Ovary (tissue), 7 donors: ENCODE measurements at regions not wholly inside any gene's neighbourhood (a gene's known extent, or its start where the extent isn't known, plus 50 kb on each side); places are given as distances from the start of the nearest gene placed in this dataset.

Source experiments
- DNase-seq, 5 donors: peaks; one replicate each; pipeline ENCODE4 v3.0.0-alpha.2; 2019 to 2020
- H3K27ac ChIP-seq, 2 donors: fragments of 200-600 bp; one replicate each; pipeline versions ENCODE4 v1.5.1 to v1.8.0; 2019 to 2022
- H3K27me3 ChIP-seq: fragments of 200-600 bp; one replicate; pipeline ENCODE4 v1.8.0; 2022
- H3K36me3 ChIP-seq: fragments of 200-600 bp; sonication (generic); one replicate; pipeline ENCODE4 v1.5.1; 2019
- H3K4me1 ChIP-seq: one replicate; pipeline ENCODE4 v1.8.1; 2013; ENCODE audit warnings: mild to moderate bottlenecking, moderate library complexity; ENCODE audit not compliant: insufficient read depth
- H3K4me3 ChIP-seq: fragments of 200-600 bp; sonication (generic); one replicate; pipeline ENCODE4 v1.5.1; 2017
- H3K9me3 ChIP-seq, 2 donors: fragments of 200-600 bp in 1 of 2; sonication (generic) in 1 of 2; one replicate each; pipeline versions ENCODE4 v1.5.1 to v1.8.1; 2013 to 2019; ENCODE audit warnings: mild to moderate bottlenecking in 1 of 2, moderate library complexity in 1 of 2
- EP300 ChIP-seq: sonication (generic); formaldehyde crosslinking; IDR thresholded peaks from one replicate; pipeline ENCODE4 v1.6.1; 2017; ENCODE audit warnings: antibody characterized with exemption
- POLR2A ChIP-seq: fragments of 450-650 bp; IDR thresholded peaks from one replicate; pipeline ENCODE4 v1.6.1; 2017; ENCODE audit warnings: antibody characterized with exemption, mild to moderate bottlenecking, moderate library complexity
- WGBS, 3 donors: extraction: QIAGEN DNeasy Blood & Tissue Kit in 1 of 3; methylation state at CpG; one replicate each; pipeline versions ENCODE4 v1.1.5 to v1.1.7; 2013 to 2017; 5-methylcytosine and 5-hydroxymethylcytosine counted together
- intact Hi-C, 4 donors: fragments of 100-400 bp; cut with DNase I; formaldehyde crosslinking; loops; one replicate each; pipeline versions ENCODE4 v1.11.0 to v1.15.1; 2022 to 2023
- TF ChIP-seq, protein P1 (sequence below), 3 donors: fragments of 450-650 bp in 2 of 3; fragments of 200-600 bp in 1 of 3; IDR thresholded peaks; one replicate each; pipeline versions ENCODE4 v1.5.1 to v1.8.0; 2016 to 2022; ENCODE audit warnings: antibody characterized with exemption in 3 of 3, mild to moderate bottlenecking in 1 of 3
- donor health status: DM: no; HTN: no; CAD: no; lungs with moderate emphysema.
- donor health status: DM: no; HTN: no; CAD: no.
- donor health status: Bipolar disorder and iron deficiency.
- donor health status: DM: no; HTN: no; CAD: no.
- donor health status: DM: yes; HTN: yes; CAD: no.

DNA sequence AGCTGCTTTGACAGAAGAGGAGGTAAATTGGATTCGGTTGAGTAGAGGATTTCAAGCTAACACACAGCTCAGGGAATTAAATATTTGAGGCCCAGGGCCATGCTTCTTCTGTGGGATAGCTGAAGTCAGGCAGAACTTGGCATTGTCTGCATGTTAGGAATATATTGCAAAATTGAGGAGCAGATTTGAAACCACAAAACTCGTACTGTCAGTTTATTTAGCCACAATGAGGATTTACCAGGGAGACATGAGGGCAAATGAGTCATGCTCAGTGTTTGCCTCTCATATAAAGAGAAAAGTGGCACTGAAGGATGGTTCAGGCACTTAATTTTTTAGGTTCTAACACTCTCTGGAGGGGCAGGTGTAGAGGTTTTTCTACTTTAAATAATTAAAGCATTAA lies 83.0 kb upstream of the PRLR start:
- no peak for TF ChIP-seq EP300
- no peak for TF ChIP-seq POLR2A
- Histone ChIP-seq H3K36me3 (no peaks in the 10 kb centered on the region), H3K4me1 (no peaks in the 10 kb centered on the region), H3K4me3 (no peak overlapping the region), H3K27ac (no peak overlapping the region), H3K27me3 (no peaks in the 10 kb centered on the region), H3K9me3 (no peaks in the 10 kb centered on the region)
- intact Hi-C loops, result no loop called here
- 43 to 45% (median 43%) methylated on average over 2 of the region's 2 CpGs for WGBS, 3 donors
- no peak for DNase-seq

DNA sequence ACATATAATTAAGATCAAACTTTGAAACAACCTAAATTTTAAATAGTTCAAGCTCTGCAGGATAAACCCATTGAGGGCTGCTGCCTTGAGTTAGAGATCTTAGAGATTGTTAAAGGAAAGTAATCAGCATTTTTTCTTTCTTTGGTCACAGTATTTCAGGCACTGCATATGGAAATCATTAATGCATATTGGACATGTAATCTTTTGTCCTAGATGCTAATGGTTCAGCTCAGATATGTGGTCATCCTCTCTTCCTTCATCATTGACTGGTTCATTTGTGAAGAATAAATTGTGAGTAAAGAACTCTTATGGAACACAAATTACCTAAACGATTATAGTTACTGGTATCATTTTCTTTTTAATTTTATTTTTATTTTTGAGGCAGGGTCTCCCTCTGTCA lies 82.0 kb upstream of the PRLR start:
- TF ChIP-seq POLR2A (no peak), EP300 (no peak)
- TF ChIP-seq, protein P1, sequence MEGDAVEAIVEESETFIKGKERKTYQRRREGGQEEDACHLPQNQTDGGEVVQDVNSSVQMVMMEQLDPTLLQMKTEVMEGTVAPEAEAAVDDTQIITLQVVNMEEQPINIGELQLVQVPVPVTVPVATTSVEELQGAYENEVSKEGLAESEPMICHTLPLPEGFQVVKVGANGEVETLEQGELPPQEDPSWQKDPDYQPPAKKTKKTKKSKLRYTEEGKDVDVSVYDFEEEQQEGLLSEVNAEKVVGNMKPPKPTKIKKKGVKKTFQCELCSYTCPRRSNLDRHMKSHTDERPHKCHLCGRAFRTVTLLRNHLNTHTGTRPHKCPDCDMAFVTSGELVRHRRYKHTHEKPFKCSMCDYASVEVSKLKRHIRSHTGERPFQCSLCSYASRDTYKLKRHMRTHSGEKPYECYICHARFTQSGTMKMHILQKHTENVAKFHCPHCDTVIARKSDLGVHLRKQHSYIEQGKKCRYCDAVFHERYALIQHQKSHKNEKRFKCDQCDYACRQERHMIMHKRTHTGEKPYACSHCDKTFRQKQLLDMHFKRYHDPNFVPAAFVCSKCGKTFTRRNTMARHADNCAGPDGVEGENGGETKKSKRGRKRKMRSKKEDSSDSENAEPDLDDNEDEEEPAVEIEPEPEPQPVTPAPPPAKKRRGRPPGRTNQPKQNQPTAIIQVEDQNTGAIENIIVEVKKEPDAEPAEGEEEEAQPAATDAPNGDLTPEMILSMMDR (IDR thresholded peaks at IDR 0.05), result no peak
- H3K27me3 ChIP-seq, result no peaks in the 10 kb centered on the region
- 84 to 96% (median 86%) methylated on average over 1 of the region's 1 CpG for WGBS, 3 donors
- H3K36me3 ChIP-seq, result no peaks in the 10 kb centered on the region
- intact Hi-C loops, result no loop called here
- no peak for DNase-seq
- no peak overlapping the region for H3K4me3 ChIP-seq
- no peaks in the 10 kb centered on the region for H3K4me1 ChIP-seq
- no peak overlapping the region for H3K27ac ChIP-seq
- no peaks in the 10 kb centered on the region for H3K9me3 ChIP-seq

DNA sequence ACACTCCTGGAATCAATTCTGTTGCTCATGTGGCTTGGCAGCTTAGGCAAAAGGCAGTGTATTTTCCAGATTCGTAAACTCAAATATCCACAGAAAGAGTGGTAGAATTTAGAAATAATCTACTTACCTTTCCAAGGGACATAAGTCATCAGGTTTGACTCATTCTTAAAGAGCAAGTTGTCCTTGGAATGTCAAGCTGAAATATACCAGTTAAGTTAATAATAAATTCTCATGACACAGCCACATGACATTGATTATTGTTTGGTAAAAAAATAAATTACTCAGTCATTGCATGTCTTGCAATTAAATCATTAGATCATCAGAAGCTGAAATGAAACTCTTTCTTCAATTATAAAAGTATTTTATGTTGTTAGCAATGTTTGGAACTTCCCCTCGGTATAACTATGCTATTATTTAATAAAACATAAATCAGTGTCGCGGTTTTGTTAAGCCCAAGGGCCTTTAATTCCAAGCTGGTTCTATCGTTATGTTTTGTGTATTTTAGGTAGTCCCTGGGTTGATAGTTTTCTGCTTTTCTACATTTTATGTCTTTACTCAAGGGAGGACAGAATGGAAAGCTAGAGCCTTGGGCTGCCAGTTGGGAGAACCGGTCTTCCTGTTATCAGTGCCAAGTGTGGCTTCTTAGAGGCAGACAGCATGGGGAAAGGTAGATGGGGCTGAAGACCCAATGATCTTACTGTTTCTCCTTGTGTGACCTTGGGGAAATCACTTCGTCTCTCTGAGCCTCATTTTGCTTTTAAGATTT lies 79.3 kb upstream of the PRLR start:
- no peak overlapping the region for H3K4me3 ChIP-seq
- TF ChIP-seq POLR2A (no peak), EP300 (no peak)
- TF ChIP-seq, protein P1 (IDR thresholded peaks at IDR 0.05), result no peak
- no peak overlapping the region for H3K27ac ChIP-seq
- intact Hi-C loops, result no loop called here
- no peaks in the 10 kb centered on the region for H3K27me3 ChIP-seq
- no peaks in the 10 kb centered on the region for H3K9me3 ChIP-seq
- 49 to 62% (median 54%) methylated on average over 7 of the region's 7 CpGs for WGBS, 3 donors
- no peak for DNase-seq
- H3K4me1 ChIP-seq, result peaks cover 2% of the 10 kb centered on the region
- H3K36me3 ChIP-seq, result no peaks in the 10 kb centered on the region

DNA sequence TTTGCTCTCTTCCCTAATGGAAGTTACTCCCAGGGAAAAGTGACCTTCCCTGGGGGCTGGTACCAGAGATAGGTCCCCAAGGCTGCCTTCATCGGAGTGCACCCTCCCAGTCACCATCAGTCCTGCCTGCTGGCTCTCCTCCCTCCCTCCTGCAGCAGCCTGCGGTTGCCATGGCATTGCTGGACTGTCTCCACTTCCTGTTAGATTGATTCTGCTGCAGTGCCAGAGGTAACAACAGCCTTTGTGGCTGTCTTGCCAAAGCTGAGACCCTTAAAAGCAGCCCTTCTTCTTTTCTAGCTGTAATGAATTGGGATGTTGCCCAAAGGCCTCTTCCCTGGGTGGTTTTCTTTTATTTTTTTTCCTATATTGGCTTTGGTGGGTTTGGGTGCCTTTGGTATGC lies 78.1 kb upstream of the PRLR start:
- Histone ChIP-seq H3K9me3 (no peaks in the 10 kb centered on the region), H3K27ac (no peak overlapping the region), H3K4me3 (no peak overlapping the region), H3K36me3 (no peaks in the 10 kb centered on the region), H3K27me3 (no peaks in the 10 kb centered on the region), H3K4me1 (peaks cover 2% of the 10 kb centered on the region)
- intact Hi-C loops, result no loop called here
- 44 to 55% (median 49%) methylated on average over 2 of the region's 2 CpGs for WGBS, 3 donors
- no peak for TF ChIP-seq POLR2A
- no peak for TF ChIP-seq EP300
- DNase-seq, result no peak

DNA sequence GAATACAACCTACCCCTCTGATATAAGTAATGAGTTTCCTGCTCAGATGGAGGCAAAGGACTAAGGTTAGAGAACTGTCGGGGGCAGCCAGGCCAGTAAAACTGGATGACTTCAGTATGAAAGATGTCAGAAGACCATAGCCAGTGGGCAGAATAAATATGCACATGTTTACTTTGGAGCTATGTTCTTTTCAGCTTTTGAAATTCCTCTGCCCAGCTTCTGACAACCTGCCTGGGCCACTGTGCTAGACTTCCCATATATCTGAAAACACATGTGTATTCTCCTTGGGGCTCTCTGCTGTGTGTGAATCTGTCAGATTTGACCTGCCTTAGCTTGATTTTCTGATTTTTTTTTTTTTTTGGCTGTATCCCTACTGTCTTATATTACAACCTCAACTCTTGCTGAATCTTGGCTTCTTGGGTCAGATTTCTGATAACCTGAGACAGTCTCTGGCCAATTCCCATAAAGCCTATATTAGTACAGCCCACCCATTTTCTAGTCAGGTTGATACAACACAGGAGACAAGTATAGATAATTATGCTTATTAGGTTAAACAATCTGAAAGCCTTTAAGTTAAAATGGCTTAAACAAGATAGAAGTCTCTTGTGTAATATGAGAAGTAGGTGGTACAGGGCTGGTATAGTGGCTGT lies 76.6 kb upstream of the PRLR start:
- no peaks in the 10 kb centered on the region for H3K27me3 ChIP-seq
- TF ChIP-seq POLR2A (no peak), EP300 (no peak)
- TF ChIP-seq, protein P1 (IDR thresholded peaks at IDR 0.05), result no peak
- WGBS, 3 donors, result 83 to 94% (median 92%) methylated on average over 1 of the region's 1 CpG

More for the DNA sequence above, 76.6 kb upstream of the PRLR start:
- no peaks in the 10 kb centered on the region for H3K9me3 ChIP-seq
- no peak for DNase-seq
- H3K4me3 ChIP-seq, result no peak overlapping the region
- H3K27ac ChIP-seq, result no peak overlapping the region
- H3K4me1 ChIP-seq, result peaks cover 2% of the 10 kb centered on the region
- no peaks in the 10 kb centered on the region for H3K36me3 ChIP-seq
- intact Hi-C loops, result no loop called here
